MG63 (cell line): ENCODE measurements at regions not wholly inside any gene's neighbourhood (a gene's known extent, or its start where the extent isn't known, plus 50 kb on each side); places are given as distances from the start of the nearest gene placed in this dataset.
"Not testable (repeated sequence)": the region's sequence is repeated elsewhere in the genome, so short reads cannot be mapped to it uniquely, and the experiment has no call there.

Source experiments
- DNase-seq: peaks from one replicate; pipeline ENCODE4 v3.0.0-alpha.2; 2020
- H3K27me3 ChIP-seq: fragments of 250-450 bp; sonication (Bioruptor Pico); 2 replicates; pipeline ENCODE4 v1.5.1; 2020; ENCODE audit warnings: mild to moderate bottlenecking, moderate library complexity
- H3K36me3 ChIP-seq: fragments of 250-450 bp; sonication (Bioruptor Pico); 2 replicates; pipeline ENCODE4 v1.5.1; 2020; ENCODE audit warnings: mild to moderate bottlenecking, moderate library complexity
- H3K4me3 ChIP-seq: fragments of 250-450 bp; sonication (Bioruptor Pico); 2 replicates; pipeline ENCODE4 v1.5.1; 2020; ENCODE audit warnings: mild to moderate bottlenecking, moderate library complexity
- H3K9me3 ChIP-seq: fragments of 250-450 bp; sonication (Bioruptor Pico); 2 replicates; pipeline ENCODE4 v1.5.1; 2020; ENCODE audit warnings: mild to moderate bottlenecking, moderate library complexity

DNA sequence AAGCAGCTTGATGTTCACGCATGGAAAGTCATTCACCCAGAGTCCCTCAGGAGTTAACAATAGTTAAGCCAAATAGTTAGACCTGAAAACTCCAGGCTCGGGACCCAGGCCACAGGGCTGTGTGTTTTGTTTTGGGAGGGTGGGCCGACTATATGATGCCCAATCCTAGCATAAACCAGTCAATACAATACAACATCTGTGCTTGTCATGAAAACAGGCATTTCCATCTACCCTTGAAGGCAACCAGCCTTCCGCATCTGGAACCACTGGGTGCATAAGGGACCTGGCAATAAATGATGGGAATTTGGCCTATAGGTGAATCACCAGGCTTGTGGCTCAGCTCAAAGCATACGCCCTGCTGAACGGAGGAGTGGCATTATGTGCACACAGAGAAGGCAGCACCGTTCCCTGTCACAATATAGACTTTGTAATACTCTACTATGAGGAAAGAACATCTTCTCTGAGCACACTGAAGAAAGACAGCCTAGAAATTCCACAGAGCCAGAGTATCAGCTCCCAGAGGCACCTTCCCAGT, 91.0 kb upstream of the FOXN3 start:
- DNase-seq: peak; percentile 39
- H3K4me3 ChIP-seq: no peak overlapping the region
- H3K27me3 ChIP-seq: no peaks in the 10 kb centered on the region
- H3K36me3 ChIP-seq: no peaks in the 10 kb centered on the region
- no peaks in the 10 kb centered on the region for H3K9me3 ChIP-seq

DNA sequence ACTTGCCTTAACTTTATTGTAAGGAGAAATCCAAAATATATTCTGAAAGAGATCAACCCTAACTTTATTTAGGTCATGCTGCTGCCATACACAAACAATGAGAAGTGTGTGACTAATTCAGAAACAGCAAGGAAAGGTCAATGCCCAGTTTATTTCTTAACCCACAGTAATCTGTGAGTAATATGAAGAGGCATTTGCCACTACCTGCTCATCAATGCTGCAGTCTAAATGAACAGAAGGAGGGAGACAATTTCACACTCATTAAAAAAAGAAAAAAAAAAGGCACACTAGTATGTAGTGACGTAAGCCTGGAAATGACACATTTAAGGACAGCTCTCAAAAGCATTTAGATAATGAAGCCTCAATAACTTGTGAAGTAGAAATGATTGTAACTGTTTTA, 90.5 kb upstream of the FOXN3 start:
- Histone ChIP-seq H3K9me3 (no peaks in the 10 kb centered on the region), H3K4me3 (no peak overlapping the region), H3K36me3 (no peaks in the 10 kb centered on the region), H3K27me3 (no peaks in the 10 kb centered on the region)
- DNase-seq: no peak

DNA sequence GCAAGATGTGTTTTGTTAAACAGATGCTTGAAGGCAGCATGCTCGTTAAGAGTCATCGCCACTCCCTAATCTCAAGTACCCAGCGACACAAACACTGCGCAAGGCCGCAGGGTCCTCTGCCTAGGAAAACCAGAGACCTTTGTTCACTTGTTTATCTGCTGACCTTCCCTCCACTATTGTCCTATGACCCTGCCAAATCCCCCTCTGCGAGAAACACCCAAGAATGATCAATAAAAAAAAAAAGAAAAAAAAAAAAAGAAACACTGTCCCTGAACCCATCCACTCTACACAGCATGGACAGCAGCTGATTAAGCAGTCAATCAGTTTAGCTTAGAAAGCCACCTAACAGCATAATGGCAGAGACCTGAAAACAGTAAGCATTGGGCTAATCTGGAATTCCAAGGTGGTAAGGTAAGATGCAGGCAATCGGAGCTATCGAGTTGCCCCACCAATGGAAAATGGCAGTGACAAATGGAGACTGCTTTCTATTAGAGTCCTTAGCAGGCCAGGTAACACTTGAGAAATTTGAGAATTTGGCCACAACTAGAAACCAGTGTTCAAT, 89.9 kb upstream of the FOXN3 start:
- H3K9me3 ChIP-seq, H3K36me3 ChIP-seq, H3K4me3 ChIP-seq, DNase-seq, H3K27me3 ChIP-seq: not testable (repeated sequence)

DNA sequence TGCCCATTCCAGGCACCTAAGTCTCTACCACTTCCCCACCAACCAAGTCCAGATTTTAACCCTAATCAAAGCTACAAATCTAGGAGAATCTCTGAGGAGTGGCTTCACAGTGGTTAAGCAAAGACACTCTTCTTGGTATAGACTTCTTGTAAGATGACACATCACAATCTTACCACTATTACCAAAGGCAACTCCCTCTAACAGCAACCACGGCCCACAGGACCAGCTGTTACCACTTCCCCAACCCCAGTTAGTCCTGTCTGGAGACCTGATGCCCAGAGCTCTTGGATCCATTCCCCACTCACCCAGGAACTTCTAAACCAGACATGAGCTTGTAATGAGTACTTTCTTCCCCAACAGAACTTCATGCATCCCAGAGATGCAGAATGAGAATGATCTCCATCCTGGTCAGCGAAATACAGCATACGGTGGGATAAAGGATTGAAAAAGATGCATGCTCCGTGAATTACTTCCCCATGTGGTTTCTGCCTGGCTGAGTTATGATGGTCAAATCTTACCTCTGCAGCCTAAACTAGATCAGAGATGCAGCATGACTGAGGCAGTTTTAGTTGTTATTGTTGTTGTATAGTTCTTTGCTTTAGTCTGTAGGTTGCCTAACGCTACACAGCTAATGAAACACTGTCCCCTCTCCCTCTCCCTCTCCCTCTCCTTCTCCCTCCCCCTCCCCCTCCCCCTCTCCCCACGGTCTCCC, 87.7 kb upstream of the FOXN3 start:
- peak; percentile 60 for DNase-seq
- no peaks in the 10 kb centered on the region for H3K36me3 ChIP-seq
- no peak overlapping the region for H3K4me3 ChIP-seq
- H3K9me3 ChIP-seq: no peaks in the 10 kb centered on the region
- H3K27me3 ChIP-seq: no peaks in the 10 kb centered on the region

DNA sequence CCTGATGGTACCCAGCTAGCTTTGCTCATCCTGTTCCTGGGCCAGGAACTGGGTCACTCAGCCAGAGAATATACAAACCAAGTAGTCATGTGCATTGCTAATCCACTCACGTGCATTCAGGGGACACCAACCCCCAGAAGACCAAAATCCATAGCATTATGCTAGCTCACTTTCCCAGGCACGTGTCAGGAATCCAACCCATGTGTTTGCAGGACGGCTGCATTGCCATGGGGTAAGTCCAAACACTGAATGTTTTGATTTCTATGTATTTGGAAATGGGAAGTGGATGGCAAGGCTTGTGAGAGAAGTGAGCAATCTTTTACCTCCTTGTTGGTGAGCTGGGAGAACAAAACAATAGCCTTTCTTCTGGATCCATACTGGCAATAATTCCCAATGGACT, 87.1 kb upstream of the FOXN3 start:
- H3K9me3 ChIP-seq: no peaks in the 10 kb centered on the region
- no peaks in the 10 kb centered on the region for H3K36me3 ChIP-seq
- DNase-seq: peak; percentile 35
- H3K27me3 ChIP-seq: no peaks in the 10 kb centered on the region
- H3K4me3 ChIP-seq: no peak overlapping the region

DNA sequence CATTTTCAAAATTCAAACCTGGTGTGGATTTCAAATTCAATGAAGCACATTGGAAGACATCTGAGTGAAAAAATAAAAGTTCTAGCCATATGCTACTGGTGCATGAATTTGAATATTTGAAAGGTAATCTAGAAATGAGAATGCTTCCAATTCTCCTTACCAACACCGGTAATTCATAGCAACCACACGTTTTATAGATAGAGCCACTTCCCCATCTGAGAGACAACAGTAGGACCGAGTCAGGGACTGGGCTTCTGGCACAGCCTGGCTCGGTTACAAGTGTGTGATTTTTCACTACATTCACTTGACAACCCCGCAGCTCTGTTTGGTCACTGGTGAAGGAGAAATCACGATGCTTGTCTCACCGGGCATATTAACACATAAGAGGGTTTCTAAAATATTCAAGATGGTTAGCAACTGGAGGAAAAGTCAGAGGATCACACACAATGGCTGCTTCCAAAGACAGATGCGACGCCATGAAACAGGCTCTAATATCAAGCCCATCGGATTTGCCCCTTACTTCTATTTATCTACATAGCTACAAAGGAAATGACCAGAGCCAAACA, 86.5 kb upstream of the FOXN3 start:
- Histone ChIP-seq H3K36me3 (no peaks in the 10 kb centered on the region), H3K9me3 (no peaks in the 10 kb centered on the region), H3K27me3 (no peaks in the 10 kb centered on the region), H3K4me3 (no peak overlapping the region)
- DNase-seq: no peak

DNA sequence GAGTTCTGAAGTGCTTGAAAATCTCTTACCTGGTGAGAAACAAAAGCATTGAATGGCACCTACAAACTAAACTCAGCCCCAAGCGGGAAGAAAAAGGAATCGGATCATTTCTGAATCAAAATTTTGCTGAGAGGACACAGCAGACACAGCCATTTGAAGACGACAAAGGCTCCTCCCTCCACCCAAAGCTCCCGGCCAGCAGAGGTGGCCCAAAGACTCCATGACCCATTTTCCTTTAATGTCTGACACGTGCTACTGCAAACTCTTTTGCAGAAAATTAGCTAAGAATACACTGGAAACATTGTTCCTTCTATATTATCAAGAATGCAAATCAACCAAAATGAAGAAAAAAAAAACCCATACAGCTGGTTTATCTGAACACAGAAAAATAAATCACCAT, 85.9 kb upstream of the FOXN3 start:
- Histone ChIP-seq H3K36me3 (no peaks in the 10 kb centered on the region), H3K9me3 (no peaks in the 10 kb centered on the region), H3K4me3 (no peak overlapping the region), H3K27me3 (no peaks in the 10 kb centered on the region)
- no peak for DNase-seq

DNA sequence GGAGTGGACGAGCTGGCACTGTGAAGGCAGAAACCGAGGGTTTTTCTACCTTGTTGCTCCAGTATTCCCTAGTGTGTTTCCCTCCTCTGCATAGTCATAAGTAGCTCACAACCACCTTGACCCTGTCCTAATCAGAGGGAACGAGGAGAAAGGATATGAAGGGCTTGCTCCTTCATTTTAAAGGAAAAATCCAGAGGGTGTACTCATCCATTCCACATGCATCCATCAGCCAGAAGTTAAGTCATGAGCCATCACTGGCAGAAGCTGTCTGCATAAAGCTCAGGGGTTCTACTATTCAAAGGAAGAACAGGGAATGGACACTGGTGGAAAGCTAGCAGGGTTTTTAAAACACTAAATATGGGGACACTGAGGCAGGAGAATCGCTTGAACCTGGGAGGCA, 84.3 kb upstream of the FOXN3 start:
- Histone ChIP-seq H3K9me3 (no peaks in the 10 kb centered on the region), H3K27me3 (no peaks in the 10 kb centered on the region), H3K4me3 (no peak overlapping the region), H3K36me3 (no peaks in the 10 kb centered on the region)
- no peak for DNase-seq

DNA sequence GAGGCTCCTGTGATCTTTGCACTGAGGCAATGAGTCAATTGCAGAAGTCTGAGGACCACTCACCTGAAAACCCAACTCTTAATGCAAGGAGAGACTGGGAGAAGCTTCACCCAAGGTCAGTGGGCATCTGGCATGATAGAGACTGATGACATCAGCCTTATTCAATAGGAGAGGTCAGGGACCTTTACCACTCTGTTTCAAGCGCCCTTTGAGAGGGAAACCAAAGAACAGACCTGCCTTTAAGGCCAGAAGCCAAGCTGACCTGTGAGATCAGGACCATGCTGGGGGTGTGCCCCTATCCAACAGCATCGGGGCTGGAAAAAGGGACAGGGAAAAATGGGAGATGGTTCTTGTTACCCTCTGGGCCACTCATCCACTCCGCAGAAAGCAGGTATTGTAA, 83.3 kb upstream of the FOXN3 start:
- DNase-seq: no peak
- Histone ChIP-seq H3K9me3 (no peaks in the 10 kb centered on the region), H3K36me3 (no peaks in the 10 kb centered on the region), H3K4me3 (no peak overlapping the region), H3K27me3 (no peaks in the 10 kb centered on the region)

DNA sequence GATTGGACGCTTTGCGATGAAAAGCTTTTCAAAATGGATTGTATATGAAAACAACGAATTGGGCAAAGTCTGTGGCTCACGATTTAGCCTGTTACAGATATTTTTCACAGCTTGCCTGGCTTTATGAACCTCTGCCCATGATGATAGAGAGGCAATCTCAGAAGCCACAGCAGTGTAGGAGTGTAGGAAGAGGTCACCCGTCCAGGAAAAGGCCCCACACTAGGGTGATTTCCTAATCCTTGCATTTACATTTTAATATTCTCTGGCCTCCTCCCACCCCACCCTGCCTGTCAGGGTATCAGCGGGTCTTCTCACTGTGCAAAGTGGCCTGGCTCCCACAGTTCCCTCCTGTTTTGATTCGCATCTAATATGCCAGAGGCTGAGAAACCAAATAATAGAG, 81.8 kb upstream of the FOXN3 start:
- Histone ChIP-seq H3K36me3 (no peaks in the 10 kb centered on the region), H3K27me3 (no peaks in the 10 kb centered on the region), H3K9me3 (no peaks in the 10 kb centered on the region), H3K4me3 (no peak overlapping the region)
- no peak for DNase-seq

DNA sequence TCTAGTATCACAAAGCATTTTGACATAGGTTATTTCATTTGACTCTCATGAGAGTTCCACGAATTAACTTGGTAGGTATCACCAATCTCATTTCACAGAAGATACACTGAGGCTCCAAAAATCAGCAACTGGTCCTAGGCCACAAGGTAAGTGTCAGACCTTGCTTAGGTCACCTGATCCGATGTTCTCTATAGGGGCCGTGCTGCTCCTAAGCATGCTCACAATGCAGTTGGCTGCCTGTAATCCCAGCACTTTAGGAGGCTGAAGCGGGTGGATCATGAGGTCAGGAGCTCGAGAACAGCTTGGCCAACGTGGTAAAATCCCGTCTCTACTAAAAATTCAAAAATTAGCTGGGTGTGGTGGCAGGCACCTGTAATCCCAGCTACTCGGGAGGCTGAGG, 78.7 kb upstream of the FOXN3 start:
- H3K36me3 ChIP-seq: no peaks in the 10 kb centered on the region
- no peaks in the 10 kb centered on the region for H3K27me3 ChIP-seq
- no peak overlapping the region for H3K4me3 ChIP-seq
- no peak for DNase-seq
- H3K9me3 ChIP-seq: no peaks in the 10 kb centered on the region

DNA sequence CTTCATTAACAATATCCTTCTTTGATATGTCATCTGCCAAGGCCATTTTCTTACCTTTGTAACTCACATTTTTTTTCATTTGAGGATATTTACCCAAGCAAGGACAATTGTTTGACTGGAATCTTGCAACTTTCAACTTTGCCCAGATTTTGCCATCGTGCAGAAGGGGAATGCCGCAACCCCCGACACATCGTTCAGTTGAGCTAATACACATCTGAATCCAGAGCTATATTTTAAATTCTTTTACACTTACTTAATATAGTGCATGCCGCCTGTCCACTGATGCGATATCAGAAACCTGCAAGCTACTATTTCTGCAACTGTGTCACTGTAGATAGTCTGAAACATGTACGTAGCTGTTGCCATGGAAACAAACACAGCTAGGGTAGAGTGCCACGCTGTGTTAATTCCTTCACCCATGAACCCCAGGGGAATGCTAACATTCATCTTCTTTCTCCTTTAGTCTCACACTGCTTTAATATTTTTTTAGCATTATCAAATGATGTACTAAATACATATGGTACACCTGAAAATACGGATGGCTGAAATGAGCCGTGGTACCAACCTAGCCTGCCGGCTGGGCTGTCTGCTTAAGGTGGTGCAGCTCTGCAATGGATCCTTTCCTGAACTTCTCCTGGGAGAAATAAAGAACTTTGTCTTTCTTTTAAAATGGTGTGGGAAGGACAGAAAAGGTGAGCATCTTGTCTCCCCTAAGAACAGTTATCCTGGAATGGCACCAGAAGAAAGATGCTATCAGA, 77.0 kb upstream of the FOXN3 start:
- Histone ChIP-seq H3K9me3 (no peaks in the 10 kb centered on the region), H3K36me3 (no peaks in the 10 kb centered on the region), H3K4me3 (no peak overlapping the region), H3K27me3 (no peaks in the 10 kb centered on the region)
- DNase-seq: no peak

DNA sequence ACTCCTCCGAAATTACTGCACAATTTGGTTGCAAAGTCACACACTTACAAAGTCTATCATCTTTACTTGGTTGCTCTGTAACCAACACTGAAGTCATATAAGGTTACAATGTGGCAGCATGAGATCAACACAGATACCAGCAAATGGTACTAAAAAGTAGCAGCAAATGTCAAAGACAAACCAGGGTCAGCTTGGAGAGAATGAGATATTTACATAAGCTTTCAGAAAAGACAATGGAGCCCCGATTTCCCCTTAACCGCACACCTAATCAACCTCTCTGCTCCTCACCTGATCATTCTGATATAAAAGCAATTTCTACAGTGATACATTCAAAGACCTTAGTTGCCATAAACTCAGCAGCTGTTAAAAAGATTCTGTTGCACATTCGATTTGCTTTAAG, 76.4 kb upstream of the FOXN3 start:
- no peak overlapping the region for H3K4me3 ChIP-seq
- DNase-seq: no peak

DNA sequence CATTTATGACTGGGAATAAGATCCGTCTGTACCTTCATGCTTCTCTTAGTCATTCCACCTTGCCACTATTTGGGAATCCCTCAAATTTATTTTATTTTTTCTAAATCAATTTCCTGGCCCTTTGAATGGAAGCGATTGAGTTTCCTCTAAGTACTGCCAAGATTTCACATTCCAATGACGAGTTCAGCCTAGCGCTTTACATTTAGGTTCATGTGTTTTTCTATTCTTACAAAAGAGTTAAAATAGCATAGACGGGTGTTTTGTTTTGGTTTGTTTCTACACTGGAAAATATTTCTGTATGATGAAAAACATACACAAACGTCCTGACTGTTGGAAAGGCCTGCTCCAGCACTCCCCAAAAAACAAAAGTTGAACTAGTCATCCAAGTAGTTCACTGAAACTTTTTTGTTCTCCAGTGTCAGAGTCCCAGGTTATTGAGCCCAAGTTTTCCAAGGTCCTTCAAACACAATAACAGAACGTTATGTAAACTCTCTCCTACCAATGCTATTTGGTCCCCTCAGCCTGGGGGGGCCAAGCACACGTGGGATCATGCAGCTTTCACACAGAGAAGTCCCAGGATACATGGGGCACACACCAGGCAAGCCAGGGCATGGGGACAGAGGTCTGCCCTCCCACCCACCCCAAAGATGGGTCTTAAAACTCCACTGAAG, 74.8 kb upstream of the FOXN3 start:
- Histone ChIP-seq H3K27me3 (no peaks in the 10 kb centered on the region), H3K36me3 (no peaks in the 10 kb centered on the region), H3K4me3 (no peak overlapping the region), H3K9me3 (no peaks in the 10 kb centered on the region)
- DNase-seq: no peak

More for the DNA sequence above, 76.4 kb upstream of the FOXN3 start:
- Histone ChIP-seq H3K27me3 (no peaks in the 10 kb centered on the region), H3K36me3 (no peaks in the 10 kb centered on the region), H3K9me3 (no peaks in the 10 kb centered on the region)

DNA sequence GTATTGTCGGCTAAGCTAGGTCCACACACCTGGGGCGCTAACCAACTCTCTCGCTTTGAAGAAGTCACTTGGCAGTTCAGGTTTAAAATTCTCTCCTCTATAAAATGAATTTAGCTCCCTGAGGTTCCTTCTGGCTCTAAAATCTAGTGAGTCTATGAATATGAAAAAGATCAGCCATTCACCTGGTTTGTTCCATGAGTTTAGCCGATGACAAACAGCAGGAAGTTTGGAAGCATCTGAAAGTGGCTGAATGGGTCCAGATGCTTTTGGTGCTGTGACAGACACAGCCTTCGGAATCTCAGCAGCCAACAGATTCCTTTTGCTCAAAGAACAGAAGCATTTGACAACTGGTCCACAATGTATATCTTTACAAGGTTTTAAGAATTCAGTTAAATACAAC, 73.4 kb upstream of the FOXN3 start:
- H3K27me3 ChIP-seq: no peaks in the 10 kb centered on the region
- H3K4me3 ChIP-seq: no peak overlapping the region
- H3K36me3 ChIP-seq: no peaks in the 10 kb centered on the region
- H3K9me3 ChIP-seq: no peaks in the 10 kb centered on the region
- no peak for DNase-seq

DNA sequence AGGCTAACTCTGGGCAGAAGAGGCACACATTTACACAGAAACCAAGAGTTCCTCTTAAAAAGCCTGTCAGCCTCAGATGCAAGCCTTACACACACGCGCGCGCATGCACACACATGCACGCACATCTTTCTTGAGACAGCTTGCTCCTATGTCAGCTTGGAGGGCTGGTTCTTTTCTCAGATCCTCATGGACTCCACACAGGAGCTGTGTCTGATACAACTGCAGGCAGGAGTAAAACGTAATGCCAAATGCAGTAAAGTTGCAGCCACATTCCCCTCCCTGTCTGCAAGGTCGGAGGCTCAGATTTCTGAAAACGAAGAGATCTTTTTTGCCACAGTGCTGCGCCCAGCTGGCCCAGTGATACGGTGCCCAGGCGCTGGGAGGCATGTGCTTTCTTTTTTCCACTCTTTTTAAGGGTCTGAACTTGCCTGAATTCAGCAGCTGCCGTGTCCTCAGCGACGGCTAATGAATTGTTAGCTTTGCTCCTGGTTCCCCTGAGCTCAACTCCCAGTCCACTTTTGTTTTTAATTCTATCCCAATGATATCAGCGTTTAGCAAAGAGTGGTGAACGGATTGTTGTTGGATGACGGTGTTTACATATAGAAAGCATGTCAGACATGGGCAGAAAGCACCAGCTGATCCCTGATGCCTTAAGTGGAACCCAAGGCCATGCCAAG, 72.9 kb upstream of the FOXN3 start:
- Histone ChIP-seq H3K4me3 (peak overlapping the region; percentile 10; the same call in 1 of the 2 replicates), H3K27me3 (no peaks in the 10 kb centered on the region), H3K9me3 (no peaks in the 10 kb centered on the region), H3K36me3 (no peaks in the 10 kb centered on the region)
- DNase-seq: no peak
